ENCODE measurements at regions not wholly inside any gene's neighbourhood (a gene's known extent, or its start where the extent isn't known, plus 50 kb on each side); places are given as distances from the start of the nearest gene placed in this dataset.
"Not testable (repeated sequence)": the region's sequence is repeated elsewhere in the genome, so short reads cannot be mapped to it uniquely, and the experiment has no call there.

DNA sequence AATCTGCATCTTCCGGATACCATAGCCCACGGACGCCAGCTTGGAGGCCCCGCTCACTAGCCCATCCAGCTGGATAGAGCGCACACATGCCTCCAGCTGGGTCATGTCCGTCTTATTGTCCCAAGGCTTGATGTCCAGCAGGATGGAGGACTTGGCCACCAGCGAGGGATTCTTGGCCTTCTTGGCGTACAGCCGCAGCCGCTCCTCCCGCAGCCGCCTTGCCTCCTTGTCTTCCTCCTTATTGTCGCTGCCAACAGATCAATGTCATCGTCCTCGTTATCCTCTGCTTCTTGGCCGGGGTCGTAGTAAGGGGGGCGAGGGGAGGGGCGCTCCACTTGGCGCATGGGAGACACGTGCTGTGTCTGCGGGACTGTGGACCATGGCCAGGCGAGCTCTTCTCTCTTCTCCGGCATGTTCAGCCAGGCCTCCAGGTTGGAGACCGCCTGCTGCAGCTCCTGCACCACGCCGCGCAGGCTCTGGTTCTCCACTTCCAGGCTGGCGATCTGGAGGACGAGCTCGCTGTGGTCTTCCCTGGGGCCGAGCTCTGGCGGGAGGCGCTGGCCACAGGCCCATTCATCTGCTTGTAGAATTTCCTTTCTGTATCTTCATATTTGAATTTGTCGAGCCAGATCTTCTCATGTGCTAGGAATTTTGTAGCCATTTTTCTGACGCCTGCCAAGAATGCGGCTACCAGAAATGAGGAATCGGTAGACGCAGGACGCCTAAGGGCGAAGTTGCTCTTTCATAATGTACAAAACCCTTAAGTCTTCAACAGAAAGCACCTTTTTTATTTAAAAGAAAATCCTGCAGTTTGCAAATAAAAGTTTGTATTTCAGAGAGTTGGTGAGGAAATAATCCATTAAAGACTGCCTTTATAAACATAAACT is 60.1 kb upstream of the PTPRK start:
- no peak for TF ChIP-seq EZH2 (IDR thresholded peaks at IDR 0.05; ENCODE audit: borderline replicate concordance, low read depth, low read length, poor library complexity, severe bottlenecking)
- TF ChIP-seq, protein P1, sequence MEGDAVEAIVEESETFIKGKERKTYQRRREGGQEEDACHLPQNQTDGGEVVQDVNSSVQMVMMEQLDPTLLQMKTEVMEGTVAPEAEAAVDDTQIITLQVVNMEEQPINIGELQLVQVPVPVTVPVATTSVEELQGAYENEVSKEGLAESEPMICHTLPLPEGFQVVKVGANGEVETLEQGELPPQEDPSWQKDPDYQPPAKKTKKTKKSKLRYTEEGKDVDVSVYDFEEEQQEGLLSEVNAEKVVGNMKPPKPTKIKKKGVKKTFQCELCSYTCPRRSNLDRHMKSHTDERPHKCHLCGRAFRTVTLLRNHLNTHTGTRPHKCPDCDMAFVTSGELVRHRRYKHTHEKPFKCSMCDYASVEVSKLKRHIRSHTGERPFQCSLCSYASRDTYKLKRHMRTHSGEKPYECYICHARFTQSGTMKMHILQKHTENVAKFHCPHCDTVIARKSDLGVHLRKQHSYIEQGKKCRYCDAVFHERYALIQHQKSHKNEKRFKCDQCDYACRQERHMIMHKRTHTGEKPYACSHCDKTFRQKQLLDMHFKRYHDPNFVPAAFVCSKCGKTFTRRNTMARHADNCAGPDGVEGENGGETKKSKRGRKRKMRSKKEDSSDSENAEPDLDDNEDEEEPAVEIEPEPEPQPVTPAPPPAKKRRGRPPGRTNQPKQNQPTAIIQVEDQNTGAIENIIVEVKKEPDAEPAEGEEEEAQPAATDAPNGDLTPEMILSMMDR (conservative IDR thresholded peaks at IDR 0.05; ENCODE audit: low read depth, low read length), result no peak
- CTCF ChIA-PET, result interaction anchor here (0.7 kb wide), 1 partner anchor 1179 kb away, joined by 3 read pairs; no protein-coding TSS in a partner anchor

DNA sequence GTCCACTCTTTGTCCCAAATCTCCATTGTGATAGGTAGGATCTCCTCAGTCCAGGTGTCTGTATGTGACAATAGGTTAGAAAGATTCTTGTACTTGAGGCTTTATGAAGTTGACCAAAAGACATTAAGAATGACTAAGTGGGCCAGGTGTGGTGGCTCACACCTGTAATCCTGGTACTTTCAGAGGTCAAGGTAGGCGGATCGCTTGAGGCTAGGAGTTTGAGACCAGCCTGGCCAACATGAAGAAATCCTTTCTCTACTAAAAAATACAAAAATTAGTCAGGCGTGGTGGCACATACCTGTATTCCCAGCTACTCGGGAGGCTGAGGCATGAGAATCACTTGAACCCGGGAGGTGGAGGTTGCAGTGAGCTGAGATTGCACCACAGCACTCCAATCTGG is 54.9 kb upstream of the PTPRK start:
- H3K4me3 ChIP-seq (ENCODE audit: low read depth, low read length, poor library complexity, severe bottlenecking); BruUV-seq (replicated peaks); intact Hi-C loops (cut with micrococcal nuclease; ENCODE audit: unreplicated experiment); POLR2A ChIA-PET (ENCODE audit: low non-redundant PET); DNase-seq (ENCODE audit: low spot score); H3K27ac ChIP-seq (ENCODE audit: low read depth, low read length, poor library complexity, severe bottlenecking); H3K9me3 ChIP-seq (ENCODE audit: low read depth, low read length, poor library complexity, severe bottlenecking); H3K4me1 ChIP-seq (ENCODE audit: insufficient read depth, low read length, poor library complexity, severe bottlenecking); CTCF ChIA-PET; H3K36me3 ChIP-seq (ENCODE audit: insufficient read depth, low read length, poor library complexity, severe bottlenecking); H3K27me3 ChIP-seq (replicated peaks; ENCODE audit: insufficient read depth, low read depth, low read length, poor library complexity): not testable (repeated sequence)

More for the DNA sequence above, 60.1 kb upstream of the PTPRK start:
- Histone ChIP-seq H3K36me3 (ENCODE audit: insufficient read depth, low read length, poor library complexity, severe bottlenecking) (no peaks in the 10 kb centered on the region), H3K27me3 (replicated peaks; ENCODE audit: insufficient read depth, low read depth, low read length, poor library complexity) (no peaks in the 10 kb centered on the region), H3K9me3 (ENCODE audit: low read depth, low read length, poor library complexity, severe bottlenecking) (no peaks in the 10 kb centered on the region), H3K4me3 (ENCODE audit: low read depth, low read length, poor library complexity, severe bottlenecking) (no peak overlapping the region), H3K27ac (ENCODE audit: low read depth, low read length, poor library complexity, severe bottlenecking) (no peak overlapping the region), H3K4me1 (ENCODE audit: insufficient read depth, low read length, poor library complexity, severe bottlenecking) (no peaks in the 10 kb centered on the region)
- DNase-seq (ENCODE audit: low spot score), result no peak
- intact Hi-C loops (cut with micrococcal nuclease; ENCODE audit: unreplicated experiment), result no loop called here
- no TSS peak for BruUV-seq (replicated peaks)
- POLR2A ChIA-PET (ENCODE audit: low non-redundant PET), result no interaction called here

DNA sequence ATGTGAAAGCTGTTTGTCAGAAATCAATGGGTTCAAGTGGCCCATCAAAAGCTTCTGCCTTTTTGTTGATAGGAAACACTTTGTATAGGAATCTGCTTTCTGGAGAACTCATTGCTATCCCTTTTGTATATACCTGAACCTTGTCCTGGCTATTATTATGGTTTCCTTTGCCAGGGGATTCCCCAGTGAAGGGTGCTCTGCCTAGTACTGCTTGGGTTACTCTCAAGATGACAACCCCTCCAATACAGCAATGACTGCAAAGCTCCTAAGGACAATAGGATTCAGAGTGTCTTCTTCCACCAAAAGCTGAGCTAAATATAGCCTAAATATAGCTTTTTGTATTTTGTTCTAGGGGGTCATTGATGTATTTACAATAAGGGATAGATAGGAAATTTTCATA is 54.0 kb upstream of the PTPRK start:
- TF ChIP-seq, protein P1 (conservative IDR thresholded peaks at IDR 0.05; ENCODE audit: low read depth, low read length), result no peak
- no peak for TF ChIP-seq EZH2 (IDR thresholded peaks at IDR 0.05; ENCODE audit: borderline replicate concordance, low read depth, low read length, poor library complexity, severe bottlenecking)
- Histone ChIP-seq H3K4me1 (ENCODE audit: insufficient read depth, low read length, poor library complexity, severe bottlenecking) (peaks cover 4% of the 10 kb centered on the region), H3K36me3 (ENCODE audit: insufficient read depth, low read length, poor library complexity, severe bottlenecking) (no peaks in the 10 kb centered on the region), H3K9me3 (ENCODE audit: low read depth, low read length, poor library complexity, severe bottlenecking) (no peaks in the 10 kb centered on the region), H3K27ac (ENCODE audit: low read depth, low read length, poor library complexity, severe bottlenecking) (no peak overlapping the region), H3K4me3 (ENCODE audit: low read depth, low read length, poor library complexity, severe bottlenecking) (no peak overlapping the region), H3K27me3 (replicated peaks; ENCODE audit: insufficient read depth, low read depth, low read length, poor library complexity) (no peaks in the 10 kb centered on the region)
- ChIA-PET POLR2A (ENCODE audit: low non-redundant PET) (no interaction called here), CTCF (no interaction called here)
- BruUV-seq (replicated peaks), result no TSS peak
- no peak for DNase-seq (ENCODE audit: low spot score)
- intact Hi-C loops (cut with micrococcal nuclease; ENCODE audit: unreplicated experiment), result no loop called here

DNA sequence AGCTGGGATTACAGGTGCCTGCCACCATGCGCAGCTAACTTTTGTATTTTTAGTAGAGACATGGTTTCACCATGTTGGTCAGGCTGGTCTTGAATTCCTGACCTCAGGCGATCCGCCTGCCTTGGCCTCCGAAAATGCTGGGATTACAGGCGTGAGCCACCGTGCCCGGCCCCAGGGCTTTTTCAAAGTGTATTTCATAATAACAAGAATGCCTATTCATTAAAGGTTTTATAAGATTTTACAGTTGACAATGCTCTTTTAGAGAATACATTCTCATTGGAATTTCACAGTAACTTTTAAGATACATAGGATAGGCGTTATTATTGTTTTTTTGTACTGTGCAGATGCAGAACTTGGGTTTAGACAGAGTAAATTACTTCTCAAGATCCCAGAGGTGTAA is 52.6 kb upstream of the PTPRK start:
- POLR2A ChIA-PET (ENCODE audit: low non-redundant PET), result no interaction called here
- intact Hi-C loops (cut with micrococcal nuclease; ENCODE audit: unreplicated experiment), result no loop called here
- Histone ChIP-seq H3K27me3 (replicated peaks; ENCODE audit: insufficient read depth, low read depth, low read length, poor library complexity) (no peaks in the 10 kb centered on the region), H3K36me3 (ENCODE audit: insufficient read depth, low read length, poor library complexity, severe bottlenecking) (no peaks in the 10 kb centered on the region), H3K4me1 (ENCODE audit: insufficient read depth, low read length, poor library complexity, severe bottlenecking) (peaks cover 4% of the 10 kb centered on the region), H3K9me3 (ENCODE audit: low read depth, low read length, poor library complexity, severe bottlenecking) (no peaks in the 10 kb centered on the region), H3K4me3 (ENCODE audit: low read depth, low read length, poor library complexity, severe bottlenecking) (no peak overlapping the region), H3K27ac (ENCODE audit: low read depth, low read length, poor library complexity, severe bottlenecking) (no peak overlapping the region)
- DNase-seq (ENCODE audit: low spot score), result no peak
- TF ChIP-seq, protein P1 (conservative IDR thresholded peaks at IDR 0.05; ENCODE audit: low read depth, low read length), result no peak
- TF ChIP-seq EZH2 (IDR thresholded peaks at IDR 0.05; ENCODE audit: borderline replicate concordance, low read depth, low read length, poor library complexity, severe bottlenecking), result no peak
- CTCF ChIA-PET, result no interaction called here
- BruUV-seq (replicated peaks), result no TSS peak

All from A673 (cell line).